ENCODE measurements at regions not wholly inside any gene's neighbourhood (a gene's known extent, or its start where the extent isn't known, plus 50 kb on each side); places are given as distances from the start of the nearest gene placed in this dataset.

GRCh38 chr3:177345973-177346503, 148.8 kb upstream of the TBL1XR1 start:
- no peak for TF ChIP-seq ZFX (IDR thresholded peaks at IDR 0.05)
- no peak for TF ChIP-seq CTCF (conservative IDR thresholded peaks at IDR 0.05)
- peak overlapping the region; percentile 60; the same call in 1 of the 2 replicates for H3K27ac ChIP-seq

DNA sequence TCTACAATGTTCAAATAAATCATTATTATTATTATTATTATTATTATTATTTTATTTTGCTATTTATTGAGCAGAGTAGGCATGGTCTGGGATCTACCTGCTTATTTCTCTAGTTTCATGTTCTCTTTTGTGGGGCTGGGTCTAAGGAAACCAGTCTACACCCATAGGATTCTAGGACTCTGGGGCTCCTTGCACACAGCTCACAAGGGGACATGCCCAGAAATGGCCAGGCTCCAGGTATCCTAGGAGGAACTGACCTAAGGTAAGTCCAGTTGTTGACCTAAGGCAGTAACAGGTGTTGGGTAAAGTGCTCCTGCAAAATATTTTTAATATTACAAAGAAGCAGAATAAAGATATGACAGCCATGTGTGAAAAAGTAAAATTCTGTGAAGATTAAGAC, 149.6 kb upstream of the TBL1XR1 start:
- TF ChIP-seq ZFX (IDR thresholded peaks at IDR 0.05) (no peak), CTCF (conservative IDR thresholded peaks at IDR 0.05) (no peak)
- H3K27ac ChIP-seq = no peak overlapping the region

- TF ChIP-seq ZFX (IDR thresholded peaks at IDR 0.05) = no peak
- TF ChIP-seq CTCF (conservative IDR thresholded peaks at IDR 0.05) = no peak
- no peak overlapping the region for H3K27ac ChIP-seq
Observed at GRCh38 chr3:177347611-177348010, 150.3 kb upstream of the TBL1XR1 start.

- H3K27ac ChIP-seq = no peak overlapping the region
- TF ChIP-seq CTCF (conservative IDR thresholded peaks at IDR 0.05) (no peak), ZFX (IDR thresholded peaks at IDR 0.05) (no peak)
Observed at GRCh38 chr3:177348974-177349373, 151.7 kb upstream of the TBL1XR1 start.

DNA sequence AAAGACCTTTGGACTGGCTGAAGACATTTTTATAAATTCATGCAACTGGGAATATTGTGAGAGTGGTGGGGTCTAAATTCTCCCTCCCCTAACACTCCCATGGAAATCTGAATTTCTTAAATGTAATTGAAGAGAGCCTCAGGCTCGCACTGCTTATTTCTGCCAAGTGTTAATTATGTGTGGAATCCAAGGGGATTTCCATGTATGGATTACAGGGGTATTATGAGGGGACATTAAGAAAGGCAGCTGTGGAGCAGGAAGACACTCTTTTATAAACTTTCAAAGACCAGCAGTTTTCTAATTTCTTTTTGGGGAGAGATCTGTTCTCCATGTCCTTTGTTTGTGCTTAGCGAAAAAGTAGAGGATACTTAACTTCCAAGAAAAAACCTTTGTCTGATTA, 152.1 kb upstream of the TBL1XR1 start:
- TF ChIP-seq CTCF (conservative IDR thresholded peaks at IDR 0.05) = no peak
- no peak overlapping the region for H3K27ac ChIP-seq

- no peak overlapping the region for H3K27ac ChIP-seq
Observed at GRCh38 chr3:177350121-177350520, 152.8 kb upstream of the TBL1XR1 start.

DNA sequence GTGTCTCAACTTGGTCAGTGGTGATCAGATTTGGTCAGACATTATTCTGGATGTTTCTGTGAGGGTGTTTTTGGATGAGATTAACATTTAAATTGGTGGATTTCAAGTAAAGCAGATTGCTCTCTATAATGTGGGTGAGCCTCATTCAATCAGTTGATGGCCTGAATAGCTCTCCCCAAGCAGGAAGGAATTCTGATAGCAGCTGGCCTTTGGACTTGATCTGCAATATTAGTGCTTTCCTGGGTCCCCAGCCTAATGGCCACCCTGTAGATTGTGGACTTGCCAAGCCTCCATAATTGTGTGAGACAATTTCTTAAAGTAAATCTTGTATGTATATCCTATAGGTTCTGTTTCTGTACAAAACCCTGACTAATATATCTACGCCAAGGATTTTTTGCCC, 153.9 kb upstream of the TBL1XR1 start:
- H3K27ac ChIP-seq = no peak overlapping the region
- TF ChIP-seq ZFX (IDR thresholded peaks at IDR 0.05) = no peak
- no peak for TF ChIP-seq CTCF (conservative IDR thresholded peaks at IDR 0.05)

More at GRCh38 chr3:177350121-177350520, 152.8 kb upstream of the TBL1XR1 start:
- TF ChIP-seq ZFX (IDR thresholded peaks at IDR 0.05) (no peak), CTCF (conservative IDR thresholded peaks at IDR 0.05) (no peak)

All from C4-2B (cell line).